ENCODE measurements at regions not wholly inside any gene's neighbourhood (a gene's known extent, or its start where the extent isn't known, plus 50 kb on each side); places are given as distances from the start of the nearest gene placed in this dataset.
A peak's percentile ranks its signal among the peaks of the same experiment; 100 is the strongest.

DNA sequence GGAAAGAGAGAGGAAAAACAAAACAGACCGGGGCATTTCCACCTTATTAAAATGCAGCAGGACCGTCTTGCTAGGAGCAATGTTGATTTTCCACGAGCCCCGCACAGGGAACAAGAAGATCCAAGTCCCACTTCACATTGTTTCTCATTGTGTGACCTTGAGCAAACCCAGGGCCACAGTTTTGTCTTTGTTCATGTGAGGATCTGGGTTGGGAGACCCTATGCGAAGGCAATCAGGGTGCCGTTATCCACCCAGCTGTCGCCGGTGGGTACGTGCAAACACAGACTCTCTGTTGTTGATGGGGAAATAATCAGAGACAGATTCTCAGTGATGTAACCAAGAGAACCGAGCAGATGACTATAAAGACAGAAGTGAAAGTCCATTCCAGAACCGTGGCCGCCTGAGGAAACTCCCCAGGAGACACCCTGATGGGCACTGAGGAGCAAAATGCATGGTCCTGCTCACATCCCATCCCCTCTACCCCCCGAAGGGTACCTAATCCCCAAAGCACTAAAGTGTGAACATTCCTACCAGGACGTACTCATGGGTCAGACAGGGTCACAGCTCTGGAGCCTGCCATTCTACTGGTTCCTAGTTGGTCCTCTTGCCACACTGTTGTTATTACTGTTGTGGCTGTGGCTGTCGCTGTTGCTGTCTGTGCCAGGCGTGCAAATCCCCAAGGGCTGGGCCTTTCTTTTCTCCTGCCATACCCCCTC is 102.7 kb upstream of the RBPJ start:
- Histone ChIP-seq H3K27me3 (ENCODE audit: insufficient read depth, low read length) (peaks cover 8% of the 10 kb centered on the region), H3K27ac (ENCODE audit: low read depth, low read length) (no peak overlapping the region), H3K4me2 (ENCODE audit: insufficient read depth, low read length) (peak overlapping the region; percentile 67), H3K4me3 (ENCODE audit: insufficient read depth, low read length) (peak overlapping the region; percentile 44), H3K79me2 (ENCODE audit: insufficient read depth, low read length) (no peaks in the 10 kb centered on the region), H3K36me3 (ENCODE audit: insufficient read depth, low read length) (no peaks in the 10 kb centered on the region), H3K9me3 (ENCODE audit: low read depth, low read length) (no peaks in the 10 kb centered on the region), H4K20me1 (ENCODE audit: insufficient read depth, low read length) (no peaks in the 10 kb centered on the region), H3K4me1 (ENCODE audit: insufficient read depth, low read length) (peaks cover 20% of the 10 kb centered on the region), H2AFZ (ENCODE audit: low read length) (peak overlapping the region; percentile 84)
- peak; percentile 63 for DNase-seq (ENCODE audit: insufficient read length, low spot score, missing footprints)
- TF ChIP-seq, protein P1, sequence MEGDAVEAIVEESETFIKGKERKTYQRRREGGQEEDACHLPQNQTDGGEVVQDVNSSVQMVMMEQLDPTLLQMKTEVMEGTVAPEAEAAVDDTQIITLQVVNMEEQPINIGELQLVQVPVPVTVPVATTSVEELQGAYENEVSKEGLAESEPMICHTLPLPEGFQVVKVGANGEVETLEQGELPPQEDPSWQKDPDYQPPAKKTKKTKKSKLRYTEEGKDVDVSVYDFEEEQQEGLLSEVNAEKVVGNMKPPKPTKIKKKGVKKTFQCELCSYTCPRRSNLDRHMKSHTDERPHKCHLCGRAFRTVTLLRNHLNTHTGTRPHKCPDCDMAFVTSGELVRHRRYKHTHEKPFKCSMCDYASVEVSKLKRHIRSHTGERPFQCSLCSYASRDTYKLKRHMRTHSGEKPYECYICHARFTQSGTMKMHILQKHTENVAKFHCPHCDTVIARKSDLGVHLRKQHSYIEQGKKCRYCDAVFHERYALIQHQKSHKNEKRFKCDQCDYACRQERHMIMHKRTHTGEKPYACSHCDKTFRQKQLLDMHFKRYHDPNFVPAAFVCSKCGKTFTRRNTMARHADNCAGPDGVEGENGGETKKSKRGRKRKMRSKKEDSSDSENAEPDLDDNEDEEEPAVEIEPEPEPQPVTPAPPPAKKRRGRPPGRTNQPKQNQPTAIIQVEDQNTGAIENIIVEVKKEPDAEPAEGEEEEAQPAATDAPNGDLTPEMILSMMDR (IDR thresholded peaks at IDR 0.05; ENCODE audit: extremely low read depth, low read depth, low read length) = no peak

DNA sequence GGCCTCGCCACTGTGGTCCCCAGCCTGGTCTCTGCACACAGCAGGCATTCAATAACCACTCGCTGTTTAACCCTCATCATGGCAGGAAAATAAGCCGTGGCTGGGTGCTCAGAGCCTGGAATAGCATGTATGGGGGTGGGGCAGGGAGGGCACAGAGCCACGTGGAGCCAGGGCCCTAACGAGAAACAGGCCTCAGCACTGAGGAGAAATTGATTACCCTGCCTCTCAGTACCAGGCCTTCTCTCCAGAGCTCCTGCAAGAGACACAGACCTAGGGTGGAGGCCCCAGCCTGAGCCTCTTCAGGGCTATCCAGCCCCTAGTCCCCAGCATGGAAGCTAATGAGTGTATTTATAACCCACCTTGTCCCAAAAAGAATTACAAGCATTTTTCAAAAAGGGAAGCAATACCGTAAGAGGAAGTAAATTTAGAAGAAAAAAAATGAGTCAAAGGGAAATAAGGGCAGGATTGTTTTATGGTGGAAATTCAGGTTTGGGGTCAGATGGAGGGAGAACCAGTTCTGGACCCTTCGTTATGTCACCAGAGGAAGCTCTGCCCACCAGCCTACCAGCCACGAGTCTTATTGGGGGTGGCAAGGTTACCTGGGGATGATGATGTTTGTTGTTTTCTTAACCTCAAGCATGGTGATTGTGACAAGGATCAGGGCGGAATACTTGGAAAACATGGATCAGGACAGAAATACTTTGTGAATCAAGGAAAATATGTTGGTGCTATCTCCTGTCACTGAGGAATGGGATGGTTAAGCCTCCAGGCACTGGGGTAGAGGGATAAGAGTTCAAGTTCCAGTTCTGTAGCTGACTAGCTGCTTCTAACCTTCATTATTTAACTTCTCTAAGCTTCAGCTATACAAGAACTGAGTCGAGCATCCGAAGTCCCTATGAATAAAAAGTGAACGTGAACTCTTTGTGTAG is 101.9 kb upstream of the RBPJ start:
- DNase-seq (ENCODE audit: insufficient read length, low spot score, missing footprints) = peak; percentile 62
- H3K27ac ChIP-seq (ENCODE audit: low read depth, low read length) = no peak overlapping the region
- TF ChIP-seq, protein P1 (IDR thresholded peaks at IDR 0.05; ENCODE audit: extremely low read depth, low read depth, low read length) = no peak
- no peak overlapping the region for H3K4me3 ChIP-seq (ENCODE audit: insufficient read depth, low read length)
- H2AFZ ChIP-seq (ENCODE audit: low read length) = peak overlapping the region; percentile 84
- H3K27me3 ChIP-seq (ENCODE audit: insufficient read depth, low read length) = peaks cover 2% of the 10 kb centered on the region
- no peaks in the 10 kb centered on the region for H3K36me3 ChIP-seq (ENCODE audit: insufficient read depth, low read length)
- H3K79me2 ChIP-seq (ENCODE audit: insufficient read depth, low read length) = no peaks in the 10 kb centered on the region
- no peaks in the 10 kb centered on the region for H3K9me3 ChIP-seq (ENCODE audit: low read depth, low read length)
- H4K20me1 ChIP-seq (ENCODE audit: insufficient read depth, low read length) = no peaks in the 10 kb centered on the region
- peaks cover 20% of the 10 kb centered on the region for H3K4me1 ChIP-seq (ENCODE audit: insufficient read depth, low read length)
- H3K4me2 ChIP-seq (ENCODE audit: insufficient read depth, low read length) = peak overlapping the region; percentile 67

DNA sequence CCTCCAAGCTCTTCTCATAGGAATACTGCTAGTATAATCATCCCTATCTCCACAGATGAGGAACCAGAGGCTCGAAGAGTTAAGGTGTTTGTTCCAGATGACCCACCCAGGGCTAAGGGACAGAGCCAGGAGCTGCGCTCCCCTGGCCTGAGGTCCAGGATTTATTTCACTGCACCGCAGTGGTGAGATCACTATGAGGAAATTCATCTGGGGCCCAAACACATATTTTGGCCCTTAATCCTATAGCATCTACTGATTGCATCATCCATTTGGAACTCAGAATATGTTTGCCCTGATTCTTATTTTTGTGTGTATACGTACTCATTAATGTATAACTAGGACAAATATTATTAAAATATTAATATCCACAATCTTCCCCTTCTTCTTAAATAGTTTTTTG is 100.1 kb upstream of the RBPJ start:
- no peak overlapping the region for H3K4me3 ChIP-seq (ENCODE audit: insufficient read depth, low read length)
- H3K4me1 ChIP-seq (ENCODE audit: insufficient read depth, low read length) = peaks cover 20% of the 10 kb centered on the region
- peak; percentile 86 for DNase-seq (ENCODE audit: insufficient read length, low spot score, missing footprints)
- no peak overlapping the region for H3K27ac ChIP-seq (ENCODE audit: low read depth, low read length)
- H3K27me3 ChIP-seq (ENCODE audit: insufficient read depth, low read length) = no peaks in the 10 kb centered on the region
- H3K9me3 ChIP-seq (ENCODE audit: low read depth, low read length) = no peaks in the 10 kb centered on the region
- TF ChIP-seq, protein P1 (IDR thresholded peaks at IDR 0.05; ENCODE audit: extremely low read depth, low read depth, low read length) = no peak
- H3K4me2 ChIP-seq (ENCODE audit: insufficient read depth, low read length) = peak overlapping the region; percentile 13
- H4K20me1 ChIP-seq (ENCODE audit: insufficient read depth, low read length) = no peaks in the 10 kb centered on the region
- no peaks in the 10 kb centered on the region for H3K36me3 ChIP-seq (ENCODE audit: insufficient read depth, low read length)
- H2AFZ ChIP-seq (ENCODE audit: low read length) = peak overlapping the region; percentile 67
- H3K79me2 ChIP-seq (ENCODE audit: insufficient read depth, low read length) = no peaks in the 10 kb centered on the region

GRCh38 chr4:26223155-26223554 is 97.7 kb upstream of the RBPJ start:
- no peaks in the 10 kb centered on the region for H3K9me3 ChIP-seq (ENCODE audit: low read depth, low read length)

More at GRCh38 chr4:26223155-26223554, 97.7 kb upstream of the RBPJ start:
- H3K4me2 ChIP-seq (ENCODE audit: insufficient read depth, low read length) = no peak overlapping the region
- H3K79me2 ChIP-seq (ENCODE audit: insufficient read depth, low read length) = no peaks in the 10 kb centered on the region
- no peak overlapping the region for H2AFZ ChIP-seq (ENCODE audit: low read length)
- no peaks in the 10 kb centered on the region for H4K20me1 ChIP-seq (ENCODE audit: insufficient read depth, low read length)
- peaks cover 18% of the 10 kb centered on the region for H3K4me1 ChIP-seq (ENCODE audit: insufficient read depth, low read length)
- TF ChIP-seq, protein P1 (IDR thresholded peaks at IDR 0.05; ENCODE audit: extremely low read depth, low read depth, low read length) = no peak
- H3K27ac ChIP-seq (ENCODE audit: low read depth, low read length) = no peak overlapping the region
- no peaks in the 10 kb centered on the region for H3K27me3 ChIP-seq (ENCODE audit: insufficient read depth, low read length)
- no peak overlapping the region for H3K4me3 ChIP-seq (ENCODE audit: insufficient read depth, low read length)
- peak; percentile 74 for DNase-seq (ENCODE audit: insufficient read length, low spot score, missing footprints)
- H3K36me3 ChIP-seq (ENCODE audit: insufficient read depth, low read length) = no peaks in the 10 kb centered on the region
